Dermis blood vessel endothelial cell (primary cell): ENCODE measurements at regions not wholly inside any gene's neighbourhood (a gene's known extent, or its start where the extent isn't known, plus 50 kb on each side); places are given as distances from the start of the nearest gene placed in this dataset.

Experiments
- DNase-seq: peaks from one replicate; pipeline ENCODE4 v3.0.0; 2010

DNA sequence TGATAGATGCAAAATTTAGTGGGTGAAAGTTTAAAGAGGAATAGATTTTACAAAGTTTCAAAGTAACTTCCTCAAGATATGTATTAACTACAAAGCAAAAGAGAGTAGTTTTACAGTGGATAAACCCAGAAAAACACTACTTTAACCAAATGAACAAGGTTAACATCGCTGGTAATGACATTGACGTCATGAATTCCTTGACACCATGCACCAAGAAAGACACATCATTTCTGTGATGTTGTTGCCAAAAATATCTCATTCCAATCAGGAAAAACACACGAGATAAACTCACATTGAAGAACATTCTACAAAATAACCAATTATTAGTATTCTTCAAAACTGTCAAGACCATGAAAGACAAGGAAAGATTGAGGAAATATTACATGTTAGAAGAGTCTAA is 605.6 kb upstream of the SETBP1 start:
- no peak for DNase-seq

DNA sequence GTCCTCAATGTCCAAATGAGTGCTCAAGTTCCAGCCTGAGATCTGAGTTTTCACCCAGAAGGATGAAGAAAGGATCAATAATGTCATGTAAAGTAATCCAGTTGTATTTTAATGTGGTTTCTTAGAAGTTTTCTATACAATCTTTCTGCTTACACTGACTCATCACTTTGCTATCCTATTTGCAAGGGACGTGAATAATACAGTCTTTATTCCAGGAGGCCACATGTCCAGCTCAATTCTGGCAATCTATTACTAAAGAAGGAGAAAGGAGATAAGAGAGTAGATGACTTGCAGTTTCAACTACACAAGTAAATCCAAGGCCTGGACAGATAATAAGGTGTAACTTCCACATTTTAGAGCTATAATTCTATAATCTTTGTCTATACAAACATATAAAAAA is 601.1 kb upstream of the SETBP1 start:
- DNase-seq = peak; percentile 1

DNA sequence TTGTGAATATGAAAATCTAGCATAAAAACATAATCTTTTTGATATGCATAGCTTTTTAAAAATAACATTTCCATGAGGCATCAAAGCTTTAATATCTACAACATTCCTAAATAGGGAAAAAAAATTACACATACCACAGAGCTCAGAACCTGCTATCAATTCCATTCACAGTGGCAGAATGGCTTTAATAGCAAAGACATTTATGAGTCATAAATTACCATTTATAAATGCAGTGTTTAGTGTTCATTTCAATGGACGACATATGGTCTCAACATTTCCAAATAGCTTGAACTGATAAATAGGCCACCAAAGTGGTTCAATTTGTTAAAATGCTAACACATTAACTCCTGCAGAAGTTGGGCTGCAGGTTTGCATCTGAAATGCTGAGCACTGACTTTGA is 600.6 kb upstream of the SETBP1 start:
- DNase-seq = no peak

DNA sequence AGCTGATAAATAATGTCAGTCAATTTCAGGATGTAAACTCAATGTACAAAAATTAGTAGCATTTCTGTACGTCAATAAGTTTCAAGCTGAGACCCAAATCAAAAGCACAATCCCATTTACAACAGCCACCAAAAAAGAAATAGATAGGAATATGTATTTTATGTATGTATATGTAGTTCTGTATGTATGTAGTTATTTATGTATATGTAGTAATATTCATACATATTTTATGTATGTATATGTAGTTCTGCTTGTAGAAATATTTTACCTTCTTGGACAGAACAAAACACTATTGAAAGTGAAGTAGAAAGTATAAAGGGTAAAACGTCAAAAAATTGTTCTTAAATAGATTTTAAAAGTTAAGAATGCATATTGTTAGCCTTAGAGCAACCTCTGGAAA is 591.0 kb upstream of the SETBP1 start:
- no peak for DNase-seq

- peak; percentile 40 for DNase-seq
Observed at GRCh38 chr18:44090453-44090852, 590.2 kb upstream of the SETBP1 start.

DNA sequence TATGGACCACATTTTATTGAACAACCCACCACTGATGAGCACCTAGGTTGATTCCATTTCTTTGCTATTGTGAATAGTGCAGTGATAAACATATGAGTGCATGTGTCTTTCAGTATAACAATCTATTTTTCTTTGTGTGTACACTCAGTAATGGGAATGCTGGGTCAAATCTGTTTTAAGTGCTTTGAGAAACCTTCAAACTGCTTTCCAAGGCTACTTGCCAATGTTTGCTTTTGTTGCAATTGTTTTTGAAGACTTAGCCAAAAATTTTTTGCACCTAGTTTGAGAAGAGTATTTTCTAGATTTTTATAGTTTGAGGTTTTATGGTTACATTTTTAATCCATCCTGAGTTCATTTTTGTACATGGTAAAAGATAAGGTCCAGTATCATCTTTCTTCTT is 587.4 kb upstream of the SETBP1 start:
- no peak for DNase-seq

DNA sequence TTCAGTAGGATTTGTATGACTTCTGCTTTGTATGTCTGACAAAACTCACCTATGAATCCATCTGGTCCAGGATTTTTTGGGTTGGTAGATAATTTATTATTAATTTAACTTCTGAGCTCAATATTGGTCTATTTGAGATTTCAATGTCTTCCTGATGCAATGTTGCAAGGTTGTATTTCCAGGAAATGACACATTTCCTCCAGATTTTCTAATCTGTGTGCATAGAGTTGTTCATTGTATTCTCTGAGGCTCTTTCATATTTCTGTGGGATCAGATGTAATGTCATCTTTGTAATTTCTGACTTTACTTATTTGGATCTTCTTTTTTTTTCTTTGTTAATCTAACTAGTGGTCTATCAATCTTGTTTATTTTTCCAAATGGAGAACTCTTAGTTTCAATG is 584.7 kb upstream of the SETBP1 start:
- peak; percentile 16 for DNase-seq

DNA sequence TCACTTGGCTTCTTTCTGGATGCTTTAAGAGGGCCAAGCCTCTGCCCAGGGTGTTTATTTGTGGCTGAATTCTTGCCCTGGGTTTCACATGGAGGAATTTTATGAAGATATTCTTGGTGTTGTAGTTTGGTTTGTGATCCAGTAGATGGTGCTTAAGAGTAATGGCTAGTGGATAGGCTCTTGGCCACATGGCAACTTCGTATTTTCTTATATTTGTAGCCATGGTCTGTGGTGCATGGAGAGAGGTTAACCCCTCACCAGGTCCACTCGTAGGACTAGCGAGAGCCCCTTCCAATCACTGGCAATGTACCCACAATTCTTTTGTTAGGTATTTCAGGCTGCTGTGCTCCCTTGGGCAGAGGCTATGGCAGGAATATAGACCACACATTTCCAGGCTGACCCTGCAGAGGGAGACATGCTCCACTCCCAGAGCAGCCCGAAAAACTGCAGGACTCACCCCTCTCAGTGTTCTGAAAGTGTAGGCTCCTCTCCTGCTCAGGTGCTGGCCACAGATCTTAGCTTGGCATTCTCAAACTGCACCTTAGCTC is 582.1 kb upstream of the SETBP1 start:
- DNase-seq = peak; percentile 14

DNA sequence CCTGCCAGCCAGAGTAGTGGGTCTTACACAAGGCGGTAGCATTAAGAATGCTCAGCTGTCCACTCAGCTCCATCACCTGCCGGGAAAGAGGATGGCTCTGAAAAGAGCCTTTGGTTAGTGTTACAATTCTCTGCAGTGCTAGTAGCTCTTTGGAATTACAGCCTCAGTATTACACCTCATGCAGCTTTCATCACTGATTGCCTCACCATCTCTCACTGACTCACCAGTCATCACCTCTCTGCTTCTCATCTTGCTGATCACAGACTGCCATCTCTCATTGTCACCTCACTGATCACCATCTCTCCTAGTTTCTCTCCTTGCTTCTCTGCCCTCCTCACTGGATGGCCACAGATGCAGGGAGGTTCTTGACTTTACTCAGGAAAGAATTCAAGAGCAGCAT is 573.5 kb upstream of the SETBP1 start:
- no peak for DNase-seq

- no peak for DNase-seq
Observed at GRCh38 chr18:44111337-44111736, 569.4 kb upstream of the SETBP1 start.

DNA sequence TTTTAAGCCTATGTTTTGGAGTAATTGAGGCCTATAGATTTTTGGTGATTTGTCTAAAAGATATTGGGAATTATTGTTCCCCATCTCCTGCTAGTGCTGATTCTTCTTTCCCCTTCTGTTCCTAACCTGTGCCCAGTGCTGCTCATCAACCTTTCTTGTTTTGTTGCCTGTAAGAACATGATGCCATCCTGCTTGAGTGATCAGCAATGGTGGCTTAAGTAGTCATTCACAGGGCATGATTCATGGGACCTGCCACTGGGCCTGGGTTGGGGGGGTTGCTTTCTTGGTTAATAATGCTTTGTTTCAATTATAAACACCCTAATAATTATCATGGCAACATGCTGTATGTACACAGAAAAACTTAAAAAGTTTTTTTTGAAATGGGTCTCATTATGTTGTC is 562.9 kb upstream of the SETBP1 start:
- DNase-seq = no peak

- DNase-seq = no peak
Observed at GRCh38 chr18:44119607-44120006, 561.1 kb upstream of the SETBP1 start.

DNA sequence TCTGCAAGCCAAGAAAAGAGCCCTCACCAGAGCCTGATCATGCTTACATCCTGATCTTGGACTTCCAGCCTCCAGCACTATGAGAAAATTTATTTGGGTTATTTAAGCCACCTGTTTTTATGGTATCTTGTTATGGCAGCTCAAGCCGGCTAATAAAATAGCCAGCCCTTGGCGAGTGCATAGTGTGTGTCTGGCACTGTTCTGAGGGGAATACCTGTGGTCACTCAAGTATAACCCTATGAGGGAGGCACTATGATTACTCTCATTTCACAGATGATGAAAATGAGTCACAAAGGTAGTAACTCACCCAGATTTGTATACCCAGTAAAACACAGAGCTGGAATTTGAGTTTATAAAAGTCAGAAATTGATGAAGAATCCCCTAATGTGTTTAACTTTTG is 556.9 kb upstream of the SETBP1 start:
- DNase-seq = no peak

- no peak for DNase-seq
Observed at GRCh38 chr18:44125446-44125845, 555.2 kb upstream of the SETBP1 start.

GRCh38 chr18:44126598-44126997 is 554.1 kb upstream of the SETBP1 start:
- DNase-seq = no peak

DNA sequence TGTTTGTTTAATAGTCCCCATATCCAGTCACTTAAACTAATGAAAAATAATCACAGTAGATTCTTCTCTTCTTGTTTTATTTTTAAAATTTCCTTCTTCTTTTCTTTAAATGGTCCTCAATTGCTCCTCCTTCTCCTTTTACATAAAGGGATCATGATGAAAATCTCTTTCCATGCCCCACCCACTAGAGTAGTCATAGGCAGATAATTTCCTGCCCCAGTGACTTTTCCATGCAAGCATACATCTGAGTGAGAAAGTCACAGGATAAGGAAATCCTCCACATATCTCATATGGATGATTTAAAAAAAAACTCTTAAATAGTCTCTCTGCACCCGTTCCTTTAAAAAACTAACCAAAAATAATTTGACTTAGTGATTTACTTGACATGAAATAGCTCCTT is 552.3 kb upstream of the SETBP1 start:
- DNase-seq = peak; percentile 33

- peak; percentile 35 for DNase-seq
Observed at GRCh38 chr18:44130376-44130942, 550.2 kb upstream of the SETBP1 start.

DNA sequence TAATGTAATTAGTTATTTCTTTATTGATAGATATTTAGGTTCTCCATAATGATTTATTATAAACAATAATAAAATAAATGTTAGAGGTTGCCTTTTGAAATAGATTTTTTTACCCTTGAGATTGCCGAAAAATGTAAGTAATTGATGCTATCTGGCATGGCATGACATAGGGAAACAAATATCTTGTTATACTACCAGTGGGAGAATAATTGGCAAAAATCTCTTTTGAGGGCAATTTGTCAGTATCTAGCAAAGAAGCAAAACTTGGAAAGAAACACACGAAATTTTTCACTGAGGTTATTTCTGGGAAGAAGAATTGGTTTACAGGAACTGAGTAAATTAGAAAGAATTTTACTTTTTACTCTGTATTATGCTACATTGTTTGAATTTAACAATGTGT is 547.2 kb upstream of the SETBP1 start:
- DNase-seq = no peak

DNA sequence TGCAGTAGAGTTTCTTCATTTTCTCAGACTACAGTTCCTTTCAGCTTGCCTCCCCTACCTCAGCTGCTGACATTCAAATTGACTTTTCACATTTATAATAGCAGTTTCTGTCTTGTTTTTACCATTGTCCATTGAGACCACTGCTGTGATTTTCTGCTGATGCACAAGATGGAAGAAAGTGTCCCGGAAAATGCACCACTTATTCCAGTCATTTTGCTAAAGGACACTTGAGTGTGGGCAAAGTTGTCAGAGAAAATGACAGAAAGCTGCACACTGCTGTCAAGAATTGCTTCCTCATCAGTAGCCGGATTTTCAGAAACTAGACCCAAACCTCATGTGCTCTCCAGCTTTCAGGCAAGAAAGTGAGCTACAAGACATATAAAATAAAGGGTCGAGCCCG is 546.2 kb upstream of the SETBP1 start:
- DNase-seq = no peak

- DNase-seq = no peak
Observed at GRCh38 chr18:44135741-44136140, 544.9 kb upstream of the SETBP1 start.

DNA sequence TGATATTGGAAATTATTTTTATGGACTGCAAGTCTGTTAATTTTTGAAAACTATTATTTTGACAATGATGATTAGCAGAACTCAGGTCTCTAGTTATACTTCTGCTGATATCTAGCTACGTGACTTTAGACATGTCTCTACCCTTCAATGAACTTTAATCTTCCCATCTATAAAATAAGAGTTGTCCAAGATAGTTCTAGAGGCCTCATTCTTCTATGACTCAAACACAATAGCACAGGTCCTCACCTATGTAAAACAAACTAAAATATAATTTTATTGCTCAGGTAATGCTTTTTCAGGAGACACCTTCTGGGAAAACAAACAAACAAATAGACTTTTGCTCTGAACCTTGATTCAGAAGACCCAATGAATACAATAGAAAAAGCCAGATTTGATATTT is 544.4 kb upstream of the SETBP1 start:
- no peak for DNase-seq

GRCh38 chr18:44143072-44143471 is 537.6 kb upstream of the SETBP1 start:
- DNase-seq = no peak

DNA sequence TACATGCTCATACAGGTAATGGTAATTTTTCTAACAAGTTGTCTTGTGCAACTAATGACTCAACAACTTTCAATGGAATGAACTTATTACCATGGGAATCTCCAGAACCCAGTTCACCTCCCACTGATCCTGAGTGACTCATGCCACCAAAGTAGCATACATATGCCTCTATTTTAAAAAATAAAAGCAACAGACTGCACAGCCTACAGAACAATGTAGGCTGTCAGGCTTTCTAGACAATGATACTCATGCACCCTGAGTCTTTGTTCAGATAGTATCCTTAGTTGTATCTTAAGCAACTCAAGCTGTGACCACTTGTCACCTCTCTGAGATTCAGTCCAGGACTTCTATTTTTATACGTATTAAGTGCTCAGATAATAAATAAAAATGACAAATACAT is 531.0 kb upstream of the SETBP1 start:
- DNase-seq = no peak

- no peak for DNase-seq
Observed at GRCh38 chr18:44153981-44154380, 526.7 kb upstream of the SETBP1 start.

- DNase-seq = no peak
Observed at GRCh38 chr18:44156126-44156525, 524.6 kb upstream of the SETBP1 start.
